Central memory CD8-positive, alpha-beta T cell (primary cell): ENCODE measurements at regions not wholly inside any gene's neighbourhood (a gene's known extent, or its start where the extent isn't known, plus 50 kb on each side); places are given as distances from the start of the nearest gene placed in this dataset.
A peak's percentile ranks its signal among the peaks of the same experiment; 100 is the strongest.

Experiments used
- ATAC-seq: fragments of 150-1000 bp; cut with Tn5 transposase; replicated peaks from 2 replicates; pipeline ENCODE4 v1.10.0; 2022; ENCODE audit warnings: mild to moderate bottlenecking, moderate FRiP score, moderate number of reproducible peaks; ENCODE audit not compliant: poor library complexity, severe bottlenecking; ENCODE audit errors: extremely low read depth
- DNase-seq, 2 donors: peaks; one replicate each; pipeline ENCODE4 v3.0.0; 2021; ENCODE audit warnings: low spot score in 2 of 2
- H3K27ac Mint-ChIP-seq: one replicate; pipeline ENCODE4 v1.8.0; 2022; ENCODE audit warnings: low read depth, mild to moderate bottlenecking, moderate library complexity, mixed read lengths
- H3K27me3 Mint-ChIP-seq: one replicate; pipeline ENCODE4 v1.8.0; 2022; ENCODE audit warnings: mixed read lengths
- H3K36me3 Mint-ChIP-seq: one replicate; pipeline ENCODE4 v1.8.0; 2022; ENCODE audit warnings: mild to moderate bottlenecking, moderate library complexity, mixed read lengths; ENCODE audit not compliant: insufficient read depth
- H3K4me1 Mint-ChIP-seq: one replicate; pipeline ENCODE4 v1.8.0; 2022; ENCODE audit warnings: mixed read lengths
- H3K4me3 Mint-ChIP-seq: one replicate; pipeline ENCODE4 v1.8.0; 2022; ENCODE audit warnings: mild to moderate bottlenecking, moderate library complexity, mixed read lengths
- H3K9me3 Mint-ChIP-seq: one replicate; pipeline ENCODE4 v1.8.0; 2022; ENCODE audit warnings: mixed read lengths

GRCh38 chr9:31807574-31808256 is 576.7 kb upstream of the ACO1 start:
- ATAC-seq (no peak), DNase-seq (no peak)
- Mint-ChIP-seq H3K36me3 (no peaks in the 10 kb centered on the region), H3K27ac (no peak overlapping the region), H3K27me3 (peaks cover 12% of the 10 kb centered on the region), H3K9me3 (no peaks in the 10 kb centered on the region), H3K4me1 (no peaks in the 10 kb centered on the region), H3K4me3 (no peak overlapping the region)

DNA sequence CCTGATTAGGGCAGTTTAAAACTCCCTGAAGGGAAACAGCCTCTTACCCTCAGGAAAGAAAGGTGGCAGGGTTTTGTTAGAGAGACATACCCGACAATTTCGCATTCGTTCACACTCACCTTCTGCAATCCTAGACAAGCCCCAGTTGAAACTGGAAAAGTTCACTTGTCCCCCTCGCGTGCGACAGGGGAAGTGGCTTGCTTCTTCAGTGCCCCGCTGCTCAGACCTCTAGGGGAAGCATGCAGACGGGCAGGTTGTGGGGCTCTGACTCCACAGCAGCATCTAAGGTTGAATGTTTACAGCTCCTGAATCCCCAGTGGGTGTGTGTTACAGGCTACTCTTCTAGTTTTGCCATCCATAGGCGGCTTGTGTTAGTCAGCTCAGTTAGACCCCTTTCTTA is 575.7 kb upstream of the ACO1 start:
- Mint-ChIP-seq H3K27me3 (peaks cover 12% of the 10 kb centered on the region), H3K27ac (no peak overlapping the region), H3K4me3 (no peak overlapping the region), H3K4me1 (no peaks in the 10 kb centered on the region), H3K9me3 (no peaks in the 10 kb centered on the region), H3K36me3 (no peaks in the 10 kb centered on the region)
- ATAC-seq: no peak
- no peak for DNase-seq

GRCh38 chr9:31820426-31820825 is 564.0 kb upstream of the ACO1 start:
- Mint-ChIP-seq H3K27me3 (peaks cover 7% of the 10 kb centered on the region), H3K9me3 (no peaks in the 10 kb centered on the region), H3K4me1 (no peaks in the 10 kb centered on the region), H3K4me3 (no peak overlapping the region), H3K27ac (no peak overlapping the region), H3K36me3 (no peaks in the 10 kb centered on the region)
- ATAC-seq (peak; percentile 19), DNase-seq (no peak)

GRCh38 chr9:31821583-31821982 is 562.9 kb upstream of the ACO1 start:
- Mint-ChIP-seq H3K27ac (no peak overlapping the region), H3K4me3 (no peak overlapping the region), H3K27me3 (peaks cover 7% of the 10 kb centered on the region), H3K9me3 (no peaks in the 10 kb centered on the region), H3K4me1 (no peaks in the 10 kb centered on the region), H3K36me3 (no peaks in the 10 kb centered on the region)
- ATAC-seq (no peak), DNase-seq (no peak)

DNA sequence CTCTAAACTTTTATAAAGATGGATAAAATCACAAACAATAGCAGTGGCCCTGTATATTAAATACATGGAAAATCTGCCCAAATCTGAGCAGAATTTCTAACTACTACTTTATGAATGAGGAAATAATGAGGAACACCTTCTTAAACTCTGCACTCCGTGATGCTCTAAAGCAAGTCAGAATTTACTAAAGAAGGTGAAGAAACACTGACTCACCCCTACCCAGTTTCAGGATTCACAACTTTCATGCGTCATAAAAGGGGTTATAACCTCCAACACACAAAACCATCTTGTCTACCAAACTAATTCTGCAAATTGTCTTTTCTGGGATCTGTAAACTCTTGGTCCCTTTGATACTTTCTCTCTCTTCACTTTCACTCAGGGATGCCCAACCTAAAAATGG is 561.1 kb upstream of the ACO1 start:
- no peaks in the 10 kb centered on the region for H3K36me3 Mint-ChIP-seq
- DNase-seq (no peak), ATAC-seq (no peak)
- no peaks in the 10 kb centered on the region for H3K4me1 Mint-ChIP-seq
- H3K27me3 Mint-ChIP-seq: peaks cover 7% of the 10 kb centered on the region
- no peak overlapping the region for H3K27ac Mint-ChIP-seq
- no peak overlapping the region for H3K4me3 Mint-ChIP-seq
- no peaks in the 10 kb centered on the region for H3K9me3 Mint-ChIP-seq

DNA sequence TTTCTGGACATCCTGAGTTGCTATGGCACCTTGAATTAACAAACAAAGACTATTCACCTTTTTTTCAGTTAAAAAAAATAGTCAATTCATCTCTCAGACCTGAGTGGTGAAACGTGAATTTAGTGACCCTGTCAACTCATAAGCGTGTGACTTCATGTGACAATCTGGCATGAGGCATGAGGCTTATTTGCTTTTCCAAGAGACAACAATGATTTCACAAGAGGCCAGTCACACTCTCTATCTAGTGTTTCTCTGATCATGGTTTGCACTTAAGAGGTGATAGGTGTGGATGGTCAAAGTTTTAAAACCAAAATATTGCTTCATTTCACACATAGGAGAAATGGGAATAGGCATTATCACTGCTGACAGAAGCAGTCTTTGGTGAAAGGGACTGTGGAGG is 559.6 kb upstream of the ACO1 start:
- Mint-ChIP-seq H3K4me1 (no peaks in the 10 kb centered on the region), H3K9me3 (no peaks in the 10 kb centered on the region), H3K27me3 (peaks cover 7% of the 10 kb centered on the region), H3K27ac (no peak overlapping the region), H3K36me3 (no peaks in the 10 kb centered on the region), H3K4me3 (no peak overlapping the region)
- ATAC-seq (no peak), DNase-seq (no peak)

DNA sequence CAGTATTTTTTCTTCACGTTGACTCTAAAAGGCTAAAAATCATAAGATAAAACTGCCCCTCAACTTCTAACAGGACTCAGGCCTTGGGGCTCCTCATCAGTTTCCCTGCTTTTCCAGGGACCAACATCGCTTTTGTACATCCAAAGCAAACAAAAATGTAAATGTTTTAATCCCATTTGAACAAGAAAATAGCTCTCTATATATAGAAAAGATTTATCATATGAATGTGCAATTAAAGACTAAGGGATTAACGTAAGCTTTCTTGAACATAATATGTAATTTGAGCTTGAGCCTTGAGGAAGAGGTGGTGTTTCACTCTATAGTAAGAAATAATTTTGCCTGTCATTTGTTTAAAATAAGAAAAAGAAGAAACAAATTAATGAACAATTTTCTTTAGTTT is 547.2 kb upstream of the ACO1 start:
- H3K36me3 Mint-ChIP-seq: peaks cover 2% of the 10 kb centered on the region
- no peak overlapping the region for H3K27ac Mint-ChIP-seq
- no peak overlapping the region for H3K4me3 Mint-ChIP-seq
- no peaks in the 10 kb centered on the region for H3K4me1 Mint-ChIP-seq
- ATAC-seq: no peak
- no peak for DNase-seq
- no peaks in the 10 kb centered on the region for H3K9me3 Mint-ChIP-seq
- no peaks in the 10 kb centered on the region for H3K27me3 Mint-ChIP-seq

DNA sequence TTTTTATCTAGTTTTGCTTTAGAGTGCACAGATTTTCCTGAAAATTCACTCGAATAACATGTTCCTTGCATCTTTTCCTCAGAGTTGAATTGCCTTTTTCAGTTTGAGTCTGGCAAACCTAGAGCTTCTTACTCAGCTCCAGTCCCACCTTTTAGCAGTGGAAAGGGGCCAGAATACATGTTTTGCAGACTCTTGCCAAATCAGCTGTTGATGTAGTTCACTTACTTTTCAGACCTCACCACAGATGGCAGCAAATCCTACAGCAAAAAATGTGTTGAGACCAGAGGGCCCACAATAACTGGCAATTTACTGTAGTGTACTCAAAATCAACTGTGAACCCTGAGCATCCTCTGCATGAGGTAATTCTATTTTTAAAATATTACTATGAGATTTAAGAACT is 545.2 kb upstream of the ACO1 start:
- no peak for DNase-seq
- Mint-ChIP-seq H3K36me3 (peaks cover 2% of the 10 kb centered on the region), H3K4me3 (no peak overlapping the region)

DNA sequence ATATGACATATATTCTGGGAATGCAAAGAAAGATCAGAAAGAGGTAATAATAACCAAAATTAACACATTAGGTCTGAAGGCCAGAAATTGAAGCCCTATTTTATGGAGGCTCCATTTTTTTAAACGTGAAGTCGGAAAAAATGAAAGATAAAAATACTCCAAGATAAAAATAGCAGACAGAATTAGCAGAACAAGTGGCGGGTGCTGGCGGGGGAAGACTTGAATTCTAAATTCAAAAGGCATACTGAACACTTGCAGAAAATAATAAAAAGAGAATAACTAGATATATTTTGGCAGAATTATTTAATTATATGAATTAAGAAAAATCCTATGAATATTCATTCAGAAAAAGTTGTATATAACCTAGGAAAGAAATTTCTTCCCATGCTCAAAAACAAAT is 543.7 kb upstream of the ACO1 start:
- DNase-seq (no peak), ATAC-seq (no peak)
- no peaks in the 10 kb centered on the region for H3K27me3 Mint-ChIP-seq
- H3K36me3 Mint-ChIP-seq: peaks cover 2% of the 10 kb centered on the region
- H3K9me3 Mint-ChIP-seq: no peaks in the 10 kb centered on the region
- H3K27ac Mint-ChIP-seq: no peak overlapping the region
- no peak overlapping the region for H3K4me3 Mint-ChIP-seq
- H3K4me1 Mint-ChIP-seq: no peaks in the 10 kb centered on the region

More for the DNA sequence above, 545.2 kb upstream of the ACO1 start:
- no peaks in the 10 kb centered on the region for H3K27me3 Mint-ChIP-seq
- no peak overlapping the region for H3K27ac Mint-ChIP-seq
- H3K4me1 Mint-ChIP-seq: no peaks in the 10 kb centered on the region
- no peak for ATAC-seq
- no peaks in the 10 kb centered on the region for H3K9me3 Mint-ChIP-seq

DNA sequence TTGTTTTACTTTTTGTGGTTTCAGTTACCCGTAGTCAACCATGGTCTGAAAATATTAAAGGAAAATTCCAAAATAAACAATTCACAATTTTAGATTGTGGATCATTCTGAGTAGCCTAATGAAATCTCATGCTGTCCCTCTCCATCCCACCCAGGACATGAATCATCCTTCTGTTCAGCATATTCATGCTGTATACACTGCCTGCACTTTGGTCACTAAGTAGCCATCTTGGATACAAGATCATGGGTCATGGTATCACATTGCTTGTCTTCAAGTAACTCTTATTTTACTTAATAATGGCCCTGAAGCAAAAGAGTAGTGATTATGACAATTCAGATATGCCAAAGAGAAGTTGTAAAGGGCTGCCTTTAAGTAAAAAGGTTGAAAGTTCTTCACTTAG is 536.5 kb upstream of the ACO1 start:
- Mint-ChIP-seq H3K9me3 (no peaks in the 10 kb centered on the region), H3K4me1 (no peaks in the 10 kb centered on the region), H3K27ac (no peak overlapping the region), H3K4me3 (no peak overlapping the region), H3K36me3 (no peaks in the 10 kb centered on the region), H3K27me3 (no peaks in the 10 kb centered on the region)
- ATAC-seq: no peak
- no peak for DNase-seq

DNA sequence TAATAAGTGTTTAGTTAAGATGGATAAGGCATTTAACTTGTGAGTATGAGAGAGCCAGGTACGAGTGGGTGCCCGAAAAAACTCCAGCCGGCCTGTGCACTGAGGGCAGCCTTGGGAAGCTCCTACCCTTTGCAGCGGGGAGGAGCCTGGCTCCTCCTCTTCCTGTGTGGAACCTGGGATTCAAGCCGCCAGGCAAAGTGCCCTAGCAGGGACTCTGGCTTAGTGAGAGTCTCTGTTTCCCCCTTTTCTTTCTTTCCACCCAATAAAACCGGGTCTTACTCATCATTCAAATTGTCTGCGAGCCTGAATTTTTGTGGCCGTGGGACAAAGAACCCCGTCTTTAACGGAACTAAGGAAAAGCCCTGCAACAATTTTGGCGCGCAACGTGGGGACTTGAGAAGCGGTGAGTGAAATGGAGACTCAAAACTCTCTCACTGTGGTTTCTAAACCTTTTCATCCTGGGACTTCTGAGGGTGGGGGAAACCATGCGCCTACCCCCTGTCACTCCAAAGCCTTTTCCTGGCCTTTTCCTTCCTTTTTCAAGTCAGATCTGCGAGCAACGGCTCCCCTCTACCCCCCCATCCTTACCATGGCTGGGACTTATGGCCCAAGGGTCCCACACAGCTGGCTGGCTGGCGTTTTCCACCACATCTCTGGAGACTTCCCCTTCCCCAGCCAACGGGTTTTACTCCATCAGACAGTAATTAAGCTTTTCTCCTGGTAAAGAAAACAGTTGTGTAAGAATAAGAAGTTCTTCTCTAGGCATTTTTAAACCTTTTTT is 535.7 kb upstream of the ACO1 start:
- Mint-ChIP-seq H3K27me3 (no peaks in the 10 kb centered on the region), H3K9me3 (no peaks in the 10 kb centered on the region), H3K4me3 (no peak overlapping the region), H3K4me1 (no peaks in the 10 kb centered on the region), H3K36me3 (no peaks in the 10 kb centered on the region), H3K27ac (no peak overlapping the region)
- ATAC-seq (no peak), DNase-seq (no peak)

GRCh38 chr9:31854187-31854586 is 530.3 kb upstream of the ACO1 start:
- peaks cover 16% of the 10 kb centered on the region for H3K9me3 Mint-ChIP-seq
- no peak overlapping the region for H3K27ac Mint-ChIP-seq
- ATAC-seq (no peak), DNase-seq (no peak)
- H3K36me3 Mint-ChIP-seq: no peaks in the 10 kb centered on the region
- H3K27me3 Mint-ChIP-seq: no peaks in the 10 kb centered on the region
- no peaks in the 10 kb centered on the region for H3K4me1 Mint-ChIP-seq
- no peak overlapping the region for H3K4me3 Mint-ChIP-seq

DNA sequence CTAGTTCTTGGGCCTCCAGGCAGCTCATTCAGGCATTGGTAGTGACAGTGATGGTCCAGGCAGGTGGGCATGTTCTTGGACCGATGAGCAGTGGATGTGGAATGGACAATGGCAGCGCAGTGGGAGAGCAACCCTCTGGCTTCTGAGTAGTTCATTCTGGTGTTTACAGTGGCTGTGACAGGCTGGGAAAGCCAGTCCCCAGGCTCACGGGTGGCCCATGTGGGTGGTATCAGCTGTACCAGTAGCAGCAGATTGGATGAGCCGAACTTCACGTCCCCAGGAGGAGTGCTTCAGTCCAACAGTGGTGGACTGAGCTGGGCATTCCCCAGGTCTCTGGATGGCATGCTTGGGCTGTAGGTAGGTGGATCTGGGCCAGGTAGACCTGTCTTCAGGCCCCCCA is 515.6 kb upstream of the ACO1 start:
- H3K9me3 Mint-ChIP-seq: peaks cover 6% of the 10 kb centered on the region
- H3K27me3 Mint-ChIP-seq: no peaks in the 10 kb centered on the region
- DNase-seq (no peak), ATAC-seq (no peak)
- H3K4me1 Mint-ChIP-seq: no peaks in the 10 kb centered on the region
- no peak overlapping the region for H3K4me3 Mint-ChIP-seq
- no peak overlapping the region for H3K27ac Mint-ChIP-seq
- H3K36me3 Mint-ChIP-seq: no peaks in the 10 kb centered on the region
